ENCODE measurements at regions not wholly inside any gene's neighbourhood (a gene's known extent, or its start where the extent isn't known, plus 50 kb on each side); places are given as distances from the start of the nearest gene placed in this dataset.
A peak's percentile ranks its signal among the peaks of the same experiment; 100 is the strongest.

- Histone ChIP-seq H3K4me1 (peaks cover 4% of the 10 kb centered on the region; the same call in 1 of the 3 replicates), H3K27ac (0 out of 6 replicates have a peak overlapping the region, but pooled peaks of 1 of the 2 experiments have one; percentile 35), H3K4me3 (no peak overlapping the region), H3K4me2 (peak overlapping the region; percentile 29; the same call in 2 of the 3 replicates), H3K9me3 (no peaks in the 10 kb centered on the region)
- FAIRE-seq (no peak), ATAC-seq (no peak), DNase-seq (ENCODE audit: low read depth in 1 of 2, low spot score in 1 of 2) (no peak)
- POLR2A ChIA-PET = no interaction called here
- CTCF ChIA-PET = no interaction called here
- TF ChIP-seq PBX3 (IDR thresholded peaks at IDR 0.05) (no peak), TFCP2L1 (CRISPR knock-in tag; IDR thresholded peaks at IDR 0.05) (no peak), HEYL (CRISPR knock-in tag; IDR thresholded peaks at IDR 0.05) (no peak)
Observed at GRCh38 chr14:29236401-29236800, 469.8 kb downstream of the FOXG1 start.

GRCh38 chr14:29236848-29237247 lies 470.3 kb downstream of the FOXG1 start:
- CTCF ChIA-PET = no interaction called here

GRCh38 chr14:29240066-29240465 lies 473.5 kb downstream of the FOXG1 start:
- ChIA-PET CTCF (no interaction called here), POLR2A (no interaction called here)
- peak in 1 of 2 experiments; percentile 11 for DNase-seq (ENCODE audit: low read depth in 1 of 2, low spot score in 1 of 2)
- 18% methylated on average over 3 of the region's 3 CpGs for WGBS (ENCODE audit: missing lambda C conversion rate)
- Histone ChIP-seq H3K27ac (no peak overlapping the region), H3K9me3 (no peaks in the 10 kb centered on the region), H3K4me3 (no peak overlapping the region), H3K4me2 (no peak overlapping the region), H3K4me1 (peaks cover 4% of the 10 kb centered on the region; the same call in 1 of the 3 replicates)
- ATAC-seq = no peak
- TF ChIP-seq CEBPB (IDR thresholded peaks at IDR 0.05) = no peak
- TF ChIP-seq SREBF2 (IDR thresholded peaks at IDR 0.05) = no peak
- no peak for TF ChIP-seq HMGXB4 (CRISPR knock-in tag; IDR thresholded peaks at IDR 0.05; ENCODE audit: borderline replicate concordance)
- no peak for TF ChIP-seq EP300 (IDR thresholded peaks at IDR 0.05)
- TF ChIP-seq PHF8 (IDR thresholded peaks at IDR 0.05; ENCODE audit: borderline replicate concordance, low read depth) = no peak
- no peak for TF ChIP-seq NPAS2 (CRISPR knock-in tag; IDR thresholded peaks at IDR 0.05; ENCODE audit: borderline replicate concordance)
- TF ChIP-seq, protein P1, sequence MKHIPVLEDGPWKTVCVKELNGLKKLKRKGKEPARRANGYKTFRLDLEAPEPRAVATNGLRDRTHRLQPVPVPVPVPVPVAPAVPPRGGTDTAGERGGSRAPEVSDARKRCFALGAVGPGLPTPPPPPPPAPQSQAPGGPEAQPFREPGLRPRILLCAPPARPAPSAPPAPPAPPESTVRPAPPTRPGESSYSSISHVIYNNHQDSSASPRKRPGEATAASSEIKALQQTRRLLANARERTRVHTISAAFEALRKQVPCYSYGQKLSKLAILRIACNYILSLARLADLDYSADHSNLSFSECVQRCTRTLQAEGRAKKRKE (CRISPR knock-in tag; IDR thresholded peaks at IDR 0.05; ENCODE audit: low read depth) = no peak
- no peak for TF ChIP-seq TFCP2L1 (CRISPR knock-in tag; IDR thresholded peaks at IDR 0.05)
- TF ChIP-seq JUN (IDR thresholded peaks at IDR 0.05) = no peak
- no peak for TF ChIP-seq FOSL2 (IDR thresholded peaks at IDR 0.05)
- no peak for TF ChIP-seq FOSL2 (CRISPR knock-in tag; IDR thresholded peaks at IDR 0.05)
- FAIRE-seq = no peak

More at GRCh38 chr14:29236848-29237247, 470.3 kb downstream of the FOXG1 start:
- Histone ChIP-seq H3K27ac (0 out of 6 replicates have a peak overlapping the region, but pooled peaks of 1 of the 2 experiments have one; percentile 35), H3K4me3 (no peak overlapping the region), H3K4me2 (peak overlapping the region; percentile 29; the same call in 2 of the 3 replicates), H3K9me3 (no peaks in the 10 kb centered on the region), H3K4me1 (peaks cover 4% of the 10 kb centered on the region; the same call in 1 of the 3 replicates)
- no peak for FAIRE-seq
- no peak for TF ChIP-seq FOSB (CRISPR knock-in tag; IDR thresholded peaks at IDR 0.05)
- TF ChIP-seq RAD21 (conservative IDR thresholded peaks at IDR 0.05 in 1 of 2, IDR thresholded peaks at IDR 0.05 in 1 of 2) = no peak
- no peak for TF ChIP-seq CBX2 (IDR thresholded peaks at IDR 0.05; ENCODE audit: borderline replicate concordance, low read depth)
- no peak for TF ChIP-seq HOXB13 (CRISPR knock-in tag; IDR thresholded peaks at IDR 0.05; ENCODE audit: low read depth)
- TF ChIP-seq ZFP36 (IDR thresholded peaks at IDR 0.05; ENCODE audit: borderline replicate concordance, partially characterized antibody) = no peak
- TF ChIP-seq, protein P2, sequence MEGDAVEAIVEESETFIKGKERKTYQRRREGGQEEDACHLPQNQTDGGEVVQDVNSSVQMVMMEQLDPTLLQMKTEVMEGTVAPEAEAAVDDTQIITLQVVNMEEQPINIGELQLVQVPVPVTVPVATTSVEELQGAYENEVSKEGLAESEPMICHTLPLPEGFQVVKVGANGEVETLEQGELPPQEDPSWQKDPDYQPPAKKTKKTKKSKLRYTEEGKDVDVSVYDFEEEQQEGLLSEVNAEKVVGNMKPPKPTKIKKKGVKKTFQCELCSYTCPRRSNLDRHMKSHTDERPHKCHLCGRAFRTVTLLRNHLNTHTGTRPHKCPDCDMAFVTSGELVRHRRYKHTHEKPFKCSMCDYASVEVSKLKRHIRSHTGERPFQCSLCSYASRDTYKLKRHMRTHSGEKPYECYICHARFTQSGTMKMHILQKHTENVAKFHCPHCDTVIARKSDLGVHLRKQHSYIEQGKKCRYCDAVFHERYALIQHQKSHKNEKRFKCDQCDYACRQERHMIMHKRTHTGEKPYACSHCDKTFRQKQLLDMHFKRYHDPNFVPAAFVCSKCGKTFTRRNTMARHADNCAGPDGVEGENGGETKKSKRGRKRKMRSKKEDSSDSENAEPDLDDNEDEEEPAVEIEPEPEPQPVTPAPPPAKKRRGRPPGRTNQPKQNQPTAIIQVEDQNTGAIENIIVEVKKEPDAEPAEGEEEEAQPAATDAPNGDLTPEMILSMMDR (IDR thresholded peaks at IDR 0.05) = no peak
- TF ChIP-seq JUN (IDR thresholded peaks at IDR 0.05) = no peak
- TF ChIP-seq HOXB5 (CRISPR knock-in tag; IDR thresholded peaks at IDR 0.05) = no peak
- no peak for TF ChIP-seq FOSL2 (IDR thresholded peaks at IDR 0.05)
- TF ChIP-seq FOSL2 (CRISPR knock-in tag; IDR thresholded peaks at IDR 0.05) = peak; percentile 68
- TF ChIP-seq NPAS2 (CRISPR knock-in tag; IDR thresholded peaks at IDR 0.05; ENCODE audit: borderline replicate concordance) = no peak
- no peak for TF ChIP-seq EP300 (IDR thresholded peaks at IDR 0.05)
- no peak for TF ChIP-seq ESRRA (IDR thresholded peaks at IDR 0.05; ENCODE audit: borderline replicate concordance, low read length)
- TF ChIP-seq CHD2 (IDR thresholded peaks at IDR 0.05; ENCODE audit: low read length, partially characterized antibody) = no peak
- TF ChIP-seq HES2 (IDR thresholded peaks at IDR 0.05) = no peak
- 0 out of 2 replicates have a peak, but pooled peaks have one; percentile 15 for TF ChIP-seq JUNB (IDR thresholded peaks at IDR 0.05)
- no peak for TF ChIP-seq RFX5 (IDR thresholded peaks at IDR 0.05)
- DNase-seq (ENCODE audit: low read depth in 1 of 2, low spot score in 1 of 2) = peak in 1 of 2 experiments; percentile 20
- POLR2A ChIA-PET = no interaction called here
- ATAC-seq = peak in 1 of 2 experiments; percentile 39; a peak in 1 of 6 replicates
- WGBS (ENCODE audit: missing lambda C conversion rate) = 3% methylated on average over 2 of the region's 2 CpGs

All from A549 (cell line).